ENCODE measurements at regions not wholly inside any gene's neighbourhood (a gene's known extent, or its start where the extent isn't known, plus 50 kb on each side); places are given as distances from the start of the nearest gene placed in this dataset.

GRCh38 chr10:116792817-116793216, 50.5 kb upstream of the HSPA12A start:
- TF ChIP-seq CTCF (conservative IDR thresholded peaks at IDR 0.05; ENCODE audit: low read depth in 2 of 2) (no peak), EZH2 (IDR thresholded peaks at IDR 0.05; ENCODE audit: low read depth, unreplicated experiment) (no peak)

Measured in GM23338 (cell line).